Upper lobe of left lung (tissue), 6 donors: ENCODE measurements at regions not wholly inside any gene's neighbourhood (a gene's known extent, or its start where the extent isn't known, plus 50 kb on each side); places are given as distances from the start of the nearest gene placed in this dataset.
"Not testable (repeated sequence)": the region's sequence is repeated elsewhere in the genome, so short reads cannot be mapped to it uniquely, and the experiment has no call there.

Experiments used
- ATAC-seq, 2 donors: fragments of 200-7000 bp; cut with Tn5 transposase; one replicate each; pipeline ENCODE4 v1.9.1; 2022; ENCODE audit warnings: mild to moderate bottlenecking in 2 of 2, moderate library complexity in 2 of 2; ENCODE audit not compliant: low FRiP score in 2 of 2
- DNase-seq, 2 donors: peaks; one replicate each; pipeline ENCODE4 v3.0.0-alpha.2; 2019 to 2020
- H3K27ac ChIP-seq, 4 donors: fragments of 200-600 bp; sonication (generic); one replicate each; pipeline ENCODE4 v1.5.1; 2016 to 2019
- H3K27me3 ChIP-seq, 4 donors: fragments of 200-600 bp; sonication (generic); one replicate each; pipeline ENCODE4 v1.5.1; 2017 to 2019
- H3K36me3 ChIP-seq, 4 donors: fragments of 200-600 bp; sonication (generic); one replicate each; pipeline ENCODE4 v1.5.1; 2016 to 2019
- H3K4me1 ChIP-seq, 4 donors: fragments of 200-600 bp; sonication (generic); one replicate each; pipeline ENCODE4 v1.5.1; 2018 to 2019
- H3K4me3 ChIP-seq, 4 donors: fragments of 200-600 bp; sonication (generic); one replicate each; pipeline ENCODE4 v1.5.1; 2017 to 2019; ENCODE audit warnings: mild to moderate bottlenecking in 2 of 4, moderate library complexity in 1 of 4
- H3K9me3 ChIP-seq, 4 donors: fragments of 200-600 bp; sonication (generic); one replicate each; pipeline ENCODE4 v1.5.1; 2018 to 2019
- CTCF ChIP-seq, 6 experiments: fragments of 450-650 bp in 4 of 6; fragments of 200-600 bp in 2 of 6; sonication (generic) in 2 of 6; IDR thresholded peaks; one replicate each; pipeline ENCODE4 v1.5.1; 2016 to 2019; ENCODE audit warnings: antibody characterized with exemption in 6 of 6
- EP300 ChIP-seq, 4 donors: sonication (generic); formaldehyde crosslinking; IDR thresholded peaks; one replicate each; pipeline ENCODE4 v1.5.1; 2017; ENCODE audit warnings: antibody characterized with exemption in 4 of 4, control low read depth in 2 of 4
- POLR2A ChIP-seq, 4 donors: fragments of 450-650 bp; IDR thresholded peaks; one replicate each; pipeline ENCODE4 v1.5.1; 2016 to 2017; ENCODE audit warnings: antibody characterized with exemption in 4 of 4, mild to moderate bottlenecking in 2 of 4
- POLR2AphosphoS5 ChIP-seq, 2 donors: sonication (generic); formaldehyde crosslinking; IDR thresholded peaks; one replicate each; pipeline ENCODE4 v1.5.1; 2017; ENCODE audit warnings: antibody characterized with exemption in 2 of 2
- WGBS, 2 donors: methylation state at CpG; one replicate each; pipeline ENCODE4 v1.1.5; 2017 to 2018; 5-methylcytosine and 5-hydroxymethylcytosine counted together
- donor health status: DM: no; HTN: no; CAD: no; lungs with moderate emphysema.
- donor health status: DM: no; HTN: yes; CAD: no; lungs with severe emphysema.

- DNase-seq (peak in 1 of 2 donors; percentile 54), ATAC-seq (no peak)
- no peaks in the 10 kb centered on the region for H3K4me1 ChIP-seq
- WGBS, 2 donors, result 87 to 89% methylated on average over 17 to 18 of the region's 18 CpGs
- H3K4me3 ChIP-seq, result no peak overlapping the region
- H3K27me3 ChIP-seq, result no peaks in the 10 kb centered on the region
- no peak overlapping the region for H3K27ac ChIP-seq
- TF ChIP-seq CTCF (IDR thresholded peaks at IDR 0.05) (no peak), POLR2AphosphoS5 (IDR thresholded peaks at IDR 0.05) (no peak), EP300 (IDR thresholded peaks at IDR 0.05) (no peak), POLR2A (IDR thresholded peaks at IDR 0.05) (no peak)
- no peaks in the 10 kb centered on the region for H3K36me3 ChIP-seq
- peaks cover 0 to 18% (median 5%) of the 10 kb centered on the region in 4 donors for H3K9me3 ChIP-seq
Observed at GRCh38 chr7:56375173-56375572, 259.0 kb upstream of the NUPR2 start.

GRCh38 chr7:56374666-56375065 is 258.4 kb upstream of the NUPR2 start:
- peak in 1 of 2 donors; percentile 73 for DNase-seq
- not testable (repeated sequence) for H3K27me3 ChIP-seq, H3K4me3 ChIP-seq, H3K4me1 ChIP-seq, H3K27ac ChIP-seq, ATAC-seq, H3K36me3 ChIP-seq
- H3K9me3 ChIP-seq, result peaks cover 0 to 19% (median 5%) of the 10 kb centered on the region in 4 donors
- 94 to 98% methylated on average over 13 to 16 of the region's 25 CpGs for WGBS, 2 donors

DNA sequence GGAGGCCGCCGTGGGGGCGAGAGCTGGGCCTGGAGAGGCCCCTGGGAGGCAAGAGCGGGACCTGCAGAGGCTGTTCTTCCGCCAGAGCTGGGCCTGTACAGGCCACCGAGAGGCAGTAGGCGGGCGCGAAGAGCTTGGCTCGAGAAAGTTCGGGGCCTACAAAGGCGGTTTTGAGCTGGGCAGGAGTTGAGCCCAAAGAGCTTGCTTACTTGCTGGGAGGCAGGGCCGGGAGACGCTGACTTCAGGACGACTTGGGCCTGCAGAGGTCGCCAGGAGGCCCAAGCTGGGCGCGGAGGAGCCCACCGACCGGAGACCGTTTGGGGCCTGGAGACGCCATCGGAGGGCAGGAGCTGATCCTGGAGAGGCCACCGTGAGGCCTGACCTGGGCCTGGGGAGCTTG is 257.1 kb upstream of the NUPR2 start:
- H3K4me3 ChIP-seq, H3K27ac ChIP-seq, ATAC-seq, H3K36me3 ChIP-seq, H3K27me3 ChIP-seq, H3K4me1 ChIP-seq: not testable (repeated sequence)
- DNase-seq, result peak; percentile 87 to 98
- WGBS, 2 donors, result 93 to 95% methylated on average over 18 of the region's 24 CpGs
- H3K9me3 ChIP-seq, result peaks cover 0 to 24% (median 5%) of the 10 kb centered on the region in 4 donors

DNA sequence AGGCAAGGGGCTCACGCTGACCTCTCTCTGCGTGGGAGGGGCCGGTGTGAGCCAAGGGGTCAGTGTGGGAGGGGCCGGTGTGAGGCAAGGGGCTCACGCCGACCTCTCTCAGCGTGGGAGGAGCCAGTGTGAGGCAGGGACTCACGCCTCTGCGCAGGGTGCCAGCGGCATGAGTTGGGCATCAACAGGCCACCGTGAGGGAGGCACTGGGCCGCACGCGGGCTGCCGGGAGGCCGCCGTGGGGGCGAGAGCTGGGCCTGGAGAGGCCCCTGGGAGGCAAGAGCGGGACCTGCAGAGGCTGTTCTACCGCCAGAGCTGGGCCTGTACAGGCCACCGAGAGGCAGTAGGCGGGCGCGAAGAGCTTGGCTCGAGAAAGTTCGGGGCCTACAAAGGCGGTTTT is 255.6 kb upstream of the NUPR2 start:
- peaks cover 0 to 32% (median 5%) of the 10 kb centered on the region in 4 donors for H3K9me3 ChIP-seq
- ATAC-seq, H3K27ac ChIP-seq, H3K36me3 ChIP-seq, H3K4me1 ChIP-seq, H3K27me3 ChIP-seq, H3K4me3 ChIP-seq: not testable (repeated sequence)
- 93 to 94% methylated on average over 21 of the region's 27 CpGs for WGBS, 2 donors
- DNase-seq, result peak; percentile 40 to 89

- H3K9me3 ChIP-seq, result peaks cover 0 to 34% (median 7%) of the 10 kb centered on the region in 4 donors
- WGBS, 2 donors, result no CpG with 5 or more reads among the region's 43 CpGs
- not testable (repeated sequence) for H3K4me3 ChIP-seq, H3K27ac ChIP-seq, H3K4me1 ChIP-seq, H3K36me3 ChIP-seq, H3K27me3 ChIP-seq
- ATAC-seq (peak in 1 of 2 donors; percentile 44), DNase-seq (peak in 1 of 2 donors; percentile 79)
Observed at GRCh38 chr7:56370208-56370872, 254.1 kb upstream of the NUPR2 start.

DNA sequence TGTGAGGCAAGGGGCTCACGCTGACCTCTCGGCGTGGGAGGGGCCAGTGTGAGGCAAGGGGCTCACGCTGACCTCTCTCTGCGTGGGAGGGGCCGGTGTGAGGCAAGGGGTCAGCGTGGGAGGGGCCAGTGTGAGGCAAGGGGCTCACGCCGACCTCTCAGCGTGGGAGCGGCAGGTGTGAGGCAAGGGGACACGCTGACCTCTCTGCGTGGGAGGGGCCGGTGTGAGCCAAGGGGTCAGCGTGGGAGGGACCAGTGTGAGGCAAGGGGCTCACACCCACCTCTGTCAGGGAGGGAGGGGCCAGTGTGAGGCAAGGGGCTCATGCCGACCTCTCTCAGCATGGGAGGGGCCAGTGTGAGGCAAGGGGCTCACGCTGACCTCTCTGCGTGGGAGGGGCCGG is 251.7 kb upstream of the NUPR2 start:
- not testable (repeated sequence) for ATAC-seq, H3K4me1 ChIP-seq, H3K36me3 ChIP-seq, H3K4me3 ChIP-seq, H3K27ac ChIP-seq, H3K27me3 ChIP-seq
- H3K9me3 ChIP-seq, result peaks cover 0 to 26% (median 5%) of the 10 kb centered on the region in 4 donors
- DNase-seq, result peak in 1 of 2 donors; percentile 49
- 82 to 94% methylated on average over 17 to 18 of the region's 19 CpGs for WGBS, 2 donors

DNA sequence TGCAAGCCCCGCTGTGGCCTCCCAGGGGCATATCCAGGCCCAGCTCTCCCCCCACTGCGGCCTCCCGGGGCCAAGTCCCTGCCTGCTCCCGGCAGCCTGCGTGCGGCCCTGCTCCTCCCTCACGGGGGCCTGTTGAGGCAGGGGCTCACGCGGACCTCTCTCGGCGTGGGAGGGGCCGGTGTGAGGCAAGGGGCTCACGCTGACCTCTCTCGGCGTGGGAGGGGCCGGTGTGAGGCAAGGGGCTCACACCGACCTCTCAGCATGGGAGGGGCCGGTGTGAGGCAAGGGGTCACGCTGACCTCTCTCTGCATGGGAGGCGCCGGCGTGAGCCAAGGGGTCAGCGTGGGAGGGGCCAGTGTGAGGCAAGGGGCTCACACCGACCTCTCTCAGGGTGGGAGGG is 251.2 kb upstream of the NUPR2 start:
- H3K9me3 ChIP-seq, result peaks cover 0 to 26% (median 5%) of the 10 kb centered on the region in 4 donors
- H3K27ac ChIP-seq, H3K36me3 ChIP-seq, H3K4me1 ChIP-seq, ATAC-seq, H3K27me3 ChIP-seq, H3K4me3 ChIP-seq: not testable (repeated sequence)
- 97 to 100% methylated on average over 2 to 24 of the region's 24 CpGs for WGBS, 2 donors
- DNase-seq, result peak in 1 of 2 donors; percentile 89

DNA sequence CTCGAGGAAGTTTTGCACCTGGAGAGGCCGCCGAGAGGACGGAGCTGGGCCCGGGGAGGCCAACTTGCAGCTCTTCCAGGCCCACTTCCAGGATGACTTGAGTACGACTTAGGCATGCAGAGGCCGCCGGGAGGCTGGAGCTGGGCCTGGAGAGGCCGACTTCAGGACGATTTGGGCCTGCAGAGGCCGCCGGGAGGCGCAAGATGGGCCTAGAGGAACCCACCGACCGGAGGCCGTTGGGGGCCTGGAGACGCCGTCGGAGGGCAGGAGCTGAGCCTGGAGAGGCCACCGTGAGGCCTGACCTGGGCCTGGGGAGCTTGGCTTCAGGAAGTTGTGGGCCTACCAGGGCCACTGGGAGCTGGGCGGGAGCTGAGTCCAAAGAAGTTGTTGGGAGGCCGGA is 250.5 kb upstream of the NUPR2 start:
- H3K27ac ChIP-seq, H3K4me1 ChIP-seq, H3K27me3 ChIP-seq, H3K4me3 ChIP-seq, H3K36me3 ChIP-seq, ATAC-seq: not testable (repeated sequence)
- 90 to 95% methylated on average over 13 to 22 of the region's 22 CpGs for WGBS, 2 donors
- peak in 1 of 2 donors; percentile 73 for DNase-seq
- H3K9me3 ChIP-seq, result peaks cover 0 to 23% (median 2%) of the 10 kb centered on the region in 4 donors

DNA sequence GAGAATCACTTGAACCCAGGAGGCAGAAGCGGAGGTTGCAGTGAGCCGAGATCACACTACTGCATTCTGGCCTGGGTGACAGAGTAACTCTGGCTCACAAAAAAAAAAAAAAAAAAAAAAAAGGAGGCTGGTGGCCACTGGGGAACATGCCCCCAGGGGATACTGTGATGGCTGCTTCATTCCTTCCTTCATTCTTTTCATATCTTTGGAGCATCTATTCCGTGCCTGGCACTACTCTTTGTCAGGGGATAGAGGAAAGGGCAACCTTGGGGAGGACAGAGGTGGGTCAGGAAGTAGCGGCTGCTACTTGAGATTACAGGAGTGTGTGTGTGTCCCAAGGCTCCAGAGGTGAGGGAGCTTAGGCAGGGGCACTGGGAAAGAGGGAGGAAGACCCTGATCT is 236.4 kb upstream of the NUPR2 start:
- H3K9me3 ChIP-seq, result peaks cover 0 to 17% (median 0%) of the 10 kb centered on the region in 4 donors
- H3K27me3 ChIP-seq, H3K36me3 ChIP-seq, ATAC-seq, H3K4me1 ChIP-seq, H3K4me3 ChIP-seq, DNase-seq, H3K27ac ChIP-seq: not testable (repeated sequence)
- 56 to 72% methylated on average over 2 to 3 of the region's 4 CpGs for WGBS, 2 donors

DNA sequence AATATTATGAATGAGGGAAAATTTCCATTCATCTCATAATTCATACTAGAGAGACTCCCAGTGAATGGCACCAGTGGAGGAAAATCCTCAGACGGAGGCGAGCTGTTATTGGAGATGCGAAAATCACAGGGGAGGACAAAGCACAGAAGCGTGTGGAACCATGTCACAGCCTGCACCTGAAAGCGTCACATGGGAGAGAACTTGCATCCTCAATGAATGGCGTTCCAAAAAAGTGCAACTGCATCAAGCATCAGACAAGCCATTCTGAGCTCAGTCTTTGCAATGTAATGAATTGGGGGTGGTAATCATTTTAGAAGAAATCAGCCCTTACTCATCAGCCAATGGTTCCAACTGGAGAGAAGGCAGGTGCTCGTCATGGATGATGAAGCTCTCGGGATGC is 235.0 kb upstream of the NUPR2 start:
- ATAC-seq, H3K4me1 ChIP-seq, DNase-seq, H3K36me3 ChIP-seq, H3K27me3 ChIP-seq, H3K27ac ChIP-seq, H3K4me3 ChIP-seq: not testable (repeated sequence)
- peaks cover 0 to 17% (median 0%) of the 10 kb centered on the region in 4 donors for H3K9me3 ChIP-seq
- 86 to 91% methylated on average over 5 to 8 of the region's 8 CpGs for WGBS, 2 donors

GRCh38 chr7:56348311-56348710 is 232.1 kb upstream of the NUPR2 start:
- H3K9me3 ChIP-seq, ATAC-seq, H3K36me3 ChIP-seq, H3K27ac ChIP-seq, H3K4me1 ChIP-seq, DNase-seq, H3K4me3 ChIP-seq, H3K27me3 ChIP-seq: not testable (repeated sequence)
- 80 to 94% methylated on average over 4 to 7 of the region's 7 CpGs for WGBS, 2 donors

DNA sequence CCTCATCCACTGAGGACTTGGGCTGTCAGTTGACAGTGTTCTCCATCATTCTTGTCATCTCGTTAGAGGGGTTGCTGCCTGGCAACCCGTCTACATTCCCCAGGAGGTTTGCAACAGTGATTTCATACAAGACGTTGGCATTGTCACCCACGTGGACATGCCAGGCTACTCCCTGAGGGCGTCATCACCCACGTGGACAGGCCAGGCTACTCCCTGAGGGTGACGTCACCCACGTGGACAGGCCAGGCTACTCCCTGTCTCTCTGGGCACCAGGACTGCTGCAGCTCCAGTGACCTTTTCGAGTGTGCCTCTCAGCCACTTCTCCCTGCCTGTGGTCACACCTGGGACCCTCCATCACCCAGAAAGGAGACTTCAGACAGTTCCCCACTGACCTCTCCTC is 212.1 kb upstream of the NUPR2 start:
- 62 to 81% methylated on average over 4 to 9 of the region's 9 CpGs for WGBS, 2 donors
- H3K27me3 ChIP-seq, ATAC-seq, H3K4me1 ChIP-seq, H3K9me3 ChIP-seq, H3K27ac ChIP-seq, H3K36me3 ChIP-seq, H3K4me3 ChIP-seq: not testable (repeated sequence)
- peak in 1 of 2 donors; percentile 23 for DNase-seq
